WTC11 (cell line): ENCODE measurements at regions not wholly inside any gene's neighbourhood (a gene's known extent, or its start where the extent isn't known, plus 50 kb on each side); places are given as distances from the start of the nearest gene placed in this dataset.
A peak's percentile ranks its signal among the peaks of the same experiment; 100 is the strongest.

Experiments
- ATAC-seq: fragments of 200-7000 bp; cut with Tn5 transposase; 2 replicates; pipeline ENCODE4 v1.10.0; 2021; ENCODE audit warnings: mild to moderate bottlenecking, moderate library complexity
- CTCF ChIA-PET: fragments of 300-600 bp; sonication (Branson Sonifier 250); formaldehyde crosslinking; loops from one replicate; lab custom pipeline; 2021; ENCODE audit warnings: antibody characterized with exemption; lab: Charles Lee
- POLR2A ChIA-PET: fragments of 350-600 bp; sonication (Branson Sonifier 250); formaldehyde crosslinking; loops from one replicate; lab custom pipeline; 2021; ENCODE audit warnings: antibody characterized with exemption; lab: Charles Lee
- DNase-seq: peaks from one replicate; pipeline ENCODE4 v3.0.0; 2021; ENCODE audit warnings: low spot score
- H3K27ac Mint-ChIP-seq: 2 replicates; pipeline ENCODE4 v1.8.0; 2021; ENCODE audit warnings: mixed read lengths
- H3K27me3 Mint-ChIP-seq: 2 replicates; pipeline ENCODE4 v1.8.0; 2021; ENCODE audit warnings: low read depth, mild to moderate bottlenecking, moderate library complexity, mixed read lengths
- H3K36me3 Mint-ChIP-seq: 2 replicates; pipeline ENCODE4 v1.8.0; 2021; ENCODE audit warnings: mixed read lengths
- H3K4me1 Mint-ChIP-seq: 2 replicates; pipeline ENCODE4 v1.8.0; 2022; ENCODE audit warnings: mixed read lengths
- H3K4me3 Mint-ChIP-seq: 2 replicates; pipeline ENCODE4 v1.8.0; 2021; ENCODE audit warnings: mild to moderate bottlenecking, moderate library complexity, mixed read lengths
- H3K9me3 Mint-ChIP-seq: 2 replicates; pipeline ENCODE4 v1.8.0; 2021; ENCODE audit warnings: mixed read lengths
- E2F4 ChIP-seq: sonication (generic); formaldehyde crosslinking; IDR thresholded peaks from 2 replicates; pipeline ENCODE4 v1.8.1; 2022; ENCODE audit warnings: low read depth, mild to moderate bottlenecking, moderate library complexity, missing genetic modification reagents, borderline replicate concordance
- EMX1 ChIP-seq: fragments of 250-450 bp; sonication (Bioruptor Pico); IDR thresholded peaks from 2 replicates; pipeline ENCODE4 v1.8.0; 2021; ENCODE audit warnings: mild to moderate bottlenecking
- FOXK1 ChIP-seq: sonication (generic); formaldehyde crosslinking; IDR thresholded peaks from 2 replicates; pipeline ENCODE4 v1.8.0; 2022; ENCODE audit warnings: mild to moderate bottlenecking, moderate library complexity, missing genetic modification reagents
- FOXP1 ChIP-seq: sonication (generic); formaldehyde crosslinking; IDR thresholded peaks from 2 replicates; pipeline ENCODE4 v1.8.0; 2022; ENCODE audit warnings: missing genetic modification reagents, mild to moderate bottlenecking, moderate library complexity, borderline replicate concordance
- KAT7 ChIP-seq: sonication (generic); formaldehyde crosslinking; IDR thresholded peaks from 2 replicates; pipeline ENCODE4 v1.8.1; 2023; ENCODE audit warnings: missing genetic modification reagents, mild to moderate bottlenecking, borderline replicate concordance
- PREB ChIP-seq: sonication (generic); formaldehyde crosslinking; IDR thresholded peaks from 2 replicates; pipeline ENCODE4 v1.8.1; 2022; ENCODE audit warnings: mild to moderate bottlenecking, missing genetic modification reagents, moderate library complexity, borderline replicate concordance
- TP53 ChIP-seq: sonication (generic); formaldehyde crosslinking; IDR thresholded peaks from 2 replicates; pipeline ENCODE4 v1.8.1; 2023; ENCODE audit warnings: mild to moderate bottlenecking, missing genetic modification reagents
- ZNF121 ChIP-seq: sonication (generic); formaldehyde crosslinking; IDR thresholded peaks from 2 replicates; pipeline ENCODE4 v1.8.0; 2023; ENCODE audit warnings: missing genetic modification reagents
- ZNF317 ChIP-seq: sonication (generic); formaldehyde crosslinking; IDR thresholded peaks from 2 replicates; pipeline ENCODE4 v1.8.1; 2023; ENCODE audit warnings: low read depth, mild to moderate bottlenecking, moderate library complexity, missing genetic modification reagents, borderline replicate concordance
- TF ChIP-seq, protein P1 (sequence below): sonication (generic); formaldehyde crosslinking; IDR thresholded peaks from 2 replicates; pipeline ENCODE4 v1.8.0; 2023; ENCODE audit warnings: missing genetic modification reagents, mild to moderate bottlenecking, borderline replicate concordance
- TF ChIP-seq, protein P2 (sequence below): sonication (generic); formaldehyde crosslinking; IDR thresholded peaks from 2 replicates; pipeline ENCODE4 v1.8.0; 2022; ENCODE audit warnings: mild to moderate bottlenecking, missing genetic modification reagents
- TF ChIP-seq, protein P3 (sequence below): sonication (generic); formaldehyde crosslinking; IDR thresholded peaks from 2 replicates; pipeline ENCODE4 v1.8.1; 2023; ENCODE audit warnings: mild to moderate bottlenecking, missing genetic modification reagents, borderline replicate concordance

GRCh38 chr7:66542528-66543269, 86.0 kb upstream of the KCTD7 start:
- Mint-ChIP-seq H3K27ac (peak overlapping the region; percentile 52), H3K36me3 (peaks cover 13% of the 10 kb centered on the region), H3K27me3 (no peaks in the 10 kb centered on the region), H3K4me3 (no peak overlapping the region), H3K4me1 (peaks cover 9% of the 10 kb centered on the region), H3K9me3 (no peaks in the 10 kb centered on the region)
- ChIA-PET CTCF (interaction anchor here (0.8 kb wide), 1 partner anchor 15 kb away, joined by 3 read pairs; no protein-coding TSS in a partner anchor), POLR2A (interaction anchor here (0.6 kb wide), 1 partner anchor 224 kb away, joined by 7 read pairs; no protein-coding TSS in a partner anchor)
- DNase-seq (no peak), ATAC-seq (no peak)
- TF ChIP-seq, protein P1, sequence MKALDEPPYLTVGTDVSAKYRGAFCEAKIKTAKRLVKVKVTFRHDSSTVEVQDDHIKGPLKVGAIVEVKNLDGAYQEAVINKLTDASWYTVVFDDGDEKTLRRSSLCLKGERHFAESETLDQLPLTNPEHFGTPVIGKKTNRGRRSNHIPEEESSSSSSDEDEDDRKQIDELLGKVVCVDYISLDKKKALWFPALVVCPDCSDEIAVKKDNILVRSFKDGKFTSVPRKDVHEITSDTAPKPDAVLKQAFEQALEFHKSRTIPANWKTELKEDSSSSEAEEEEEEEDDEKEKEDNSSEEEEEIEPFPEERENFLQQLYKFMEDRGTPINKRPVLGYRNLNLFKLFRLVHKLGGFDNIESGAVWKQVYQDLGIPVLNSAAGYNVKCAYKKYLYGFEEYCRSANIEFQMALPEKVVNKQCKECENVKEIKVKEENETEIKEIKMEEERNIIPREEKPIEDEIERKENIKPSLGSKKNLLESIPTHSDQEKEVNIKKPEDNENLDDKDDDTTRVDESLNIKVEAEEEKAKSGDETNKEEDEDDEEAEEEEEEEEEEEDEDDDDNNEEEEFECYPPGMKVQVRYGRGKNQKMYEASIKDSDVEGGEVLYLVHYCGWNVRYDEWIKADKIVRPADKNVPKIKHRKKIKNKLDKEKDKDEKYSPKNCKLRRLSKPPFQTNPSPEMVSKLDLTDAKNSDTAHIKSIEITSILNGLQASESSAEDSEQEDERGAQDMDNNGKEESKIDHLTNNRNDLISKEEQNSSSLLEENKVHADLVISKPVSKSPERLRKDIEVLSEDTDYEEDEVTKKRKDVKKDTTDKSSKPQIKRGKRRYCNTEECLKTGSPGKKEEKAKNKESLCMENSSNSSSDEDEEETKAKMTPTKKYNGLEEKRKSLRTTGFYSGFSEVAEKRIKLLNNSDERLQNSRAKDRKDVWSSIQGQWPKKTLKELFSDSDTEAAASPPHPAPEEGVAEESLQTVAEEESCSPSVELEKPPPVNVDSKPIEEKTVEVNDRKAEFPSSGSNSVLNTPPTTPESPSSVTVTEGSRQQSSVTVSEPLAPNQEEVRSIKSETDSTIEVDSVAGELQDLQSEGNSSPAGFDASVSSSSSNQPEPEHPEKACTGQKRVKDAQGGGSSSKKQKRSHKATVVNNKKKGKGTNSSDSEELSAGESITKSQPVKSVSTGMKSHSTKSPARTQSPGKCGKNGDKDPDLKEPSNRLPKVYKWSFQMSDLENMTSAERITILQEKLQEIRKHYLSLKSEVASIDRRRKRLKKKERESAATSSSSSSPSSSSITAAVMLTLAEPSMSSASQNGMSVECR (CRISPR knock-in tag) = no peak
- no peak for TF ChIP-seq FOXK1 (CRISPR knock-in tag)
- TF ChIP-seq PREB (CRISPR knock-in tag) = no peak
- TF ChIP-seq TP53 (CRISPR knock-in tag) = no peak
- TF ChIP-seq, protein P2, sequence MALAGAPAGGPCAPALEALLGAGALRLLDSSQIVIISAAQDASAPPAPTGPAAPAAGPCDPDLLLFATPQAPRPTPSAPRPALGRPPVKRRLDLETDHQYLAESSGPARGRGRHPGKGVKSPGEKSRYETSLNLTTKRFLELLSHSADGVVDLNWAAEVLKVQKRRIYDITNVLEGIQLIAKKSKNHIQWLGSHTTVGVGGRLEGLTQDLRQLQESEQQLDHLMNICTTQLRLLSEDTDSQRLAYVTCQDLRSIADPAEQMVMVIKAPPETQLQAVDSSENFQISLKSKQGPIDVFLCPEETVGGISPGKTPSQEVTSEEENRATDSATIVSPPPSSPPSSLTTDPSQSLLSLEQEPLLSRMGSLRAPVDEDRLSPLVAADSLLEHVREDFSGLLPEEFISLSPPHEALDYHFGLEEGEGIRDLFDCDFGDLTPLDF (CRISPR knock-in tag) = no peak
- TF ChIP-seq KAT7 (CRISPR knock-in tag) = no peak
- no peak for TF ChIP-seq FOXP1 (CRISPR knock-in tag)

GRCh38 chr7:66549466-66549865, 79.2 kb upstream of the KCTD7 start:
- CTCF ChIA-PET = no interaction called here
- POLR2A ChIA-PET = no interaction called here
- Mint-ChIP-seq H3K4me1 (no peaks in the 10 kb centered on the region), H3K36me3 (peaks cover 42% of the 10 kb centered on the region), H3K4me3 (no peak overlapping the region), H3K27ac (no peak overlapping the region), H3K9me3 (no peaks in the 10 kb centered on the region), H3K27me3 (no peaks in the 10 kb centered on the region)
- TF ChIP-seq ZNF121 (CRISPR knock-in tag) (no peak), EMX1 (no peak), ZNF317 (CRISPR knock-in tag) (no peak), E2F4 (no peak)
- TF ChIP-seq, protein P3, sequence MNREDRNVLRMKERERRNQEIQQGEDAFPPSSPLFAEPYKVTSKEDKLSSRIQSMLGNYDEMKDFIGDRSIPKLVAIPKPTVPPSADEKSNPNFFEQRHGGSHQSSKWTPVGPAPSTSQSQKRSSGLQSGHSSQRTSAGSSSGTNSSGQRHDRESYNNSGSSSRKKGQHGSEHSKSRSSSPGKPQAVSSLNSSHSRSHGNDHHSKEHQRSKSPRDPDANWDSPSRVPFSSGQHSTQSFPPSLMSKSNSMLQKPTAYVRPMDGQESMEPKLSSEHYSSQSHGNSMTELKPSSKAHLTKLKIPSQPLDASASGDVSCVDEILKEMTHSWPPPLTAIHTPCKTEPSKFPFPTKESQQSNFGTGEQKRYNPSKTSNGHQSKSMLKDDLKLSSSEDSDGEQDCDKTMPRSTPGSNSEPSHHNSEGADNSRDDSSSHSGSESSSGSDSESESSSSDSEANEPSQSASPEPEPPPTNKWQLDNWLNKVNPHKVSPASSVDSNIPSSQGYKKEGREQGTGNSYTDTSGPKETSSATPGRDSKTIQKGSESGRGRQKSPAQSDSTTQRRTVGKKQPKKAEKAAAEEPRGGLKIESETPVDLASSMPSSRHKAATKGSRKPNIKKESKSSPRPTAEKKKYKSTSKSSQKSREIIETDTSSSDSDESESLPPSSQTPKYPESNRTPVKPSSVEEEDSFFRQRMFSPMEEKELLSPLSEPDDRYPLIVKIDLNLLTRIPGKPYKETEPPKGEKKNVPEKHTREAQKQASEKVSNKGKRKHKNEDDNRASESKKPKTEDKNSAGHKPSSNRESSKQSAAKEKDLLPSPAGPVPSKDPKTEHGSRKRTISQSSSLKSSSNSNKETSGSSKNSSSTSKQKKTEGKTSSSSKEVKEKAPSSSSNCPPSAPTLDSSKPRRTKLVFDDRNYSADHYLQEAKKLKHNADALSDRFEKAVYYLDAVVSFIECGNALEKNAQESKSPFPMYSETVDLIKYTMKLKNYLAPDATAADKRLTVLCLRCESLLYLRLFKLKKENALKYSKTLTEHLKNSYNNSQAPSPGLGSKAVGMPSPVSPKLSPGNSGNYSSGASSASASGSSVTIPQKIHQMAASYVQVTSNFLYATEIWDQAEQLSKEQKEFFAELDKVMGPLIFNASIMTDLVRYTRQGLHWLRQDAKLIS (CRISPR knock-in tag) = no peak
- no peak for ATAC-seq
- no peak for DNase-seq
